ENCODE measurements at regions not wholly inside any gene's neighbourhood (a gene's known extent, or its start where the extent isn't known, plus 50 kb on each side); places are given as distances from the start of the nearest gene placed in this dataset.
A peak's percentile ranks its signal among the peaks of the same experiment; 100 is the strongest.

GRCh38 chr11:71117311-71117710 is 135.1 kb downstream of the SHANK2 start:
- H3K9me3 Mint-ChIP-seq = no peaks in the 10 kb centered on the region
- H3K36me3 Mint-ChIP-seq = no peaks in the 10 kb centered on the region
- DNase-seq (no peak), ATAC-seq (replicated peaks) (no peak)
- peaks cover 34 to 73% of the 10 kb centered on the region in 2 donors for H3K27me3 Mint-ChIP-seq
- H3K4me1 Mint-ChIP-seq = peaks cover 3 to 6% of the 10 kb centered on the region in 2 donors
- H3K27ac Mint-ChIP-seq = no peak overlapping the region
- no peak overlapping the region for H3K4me3 Mint-ChIP-seq

- Mint-ChIP-seq H3K9me3 (no peaks in the 10 kb centered on the region), H3K27me3 (peaks cover 40 to 77% of the 10 kb centered on the region in 2 donors), H3K4me3 (no peak overlapping the region), H3K36me3 (no peaks in the 10 kb centered on the region), H3K27ac (no peak overlapping the region), H3K4me1 (peaks cover 3 to 6% of the 10 kb centered on the region in 2 donors)
- no peak for ATAC-seq (replicated peaks)
- no peak for DNase-seq
Observed at GRCh38 chr11:71116693-71117040, 135.7 kb downstream of the SHANK2 start.

GRCh38 chr11:71115770-71116692 is 136.3 kb downstream of the SHANK2 start:
- ATAC-seq (replicated peaks) (peak; percentile 63 to 65), DNase-seq (peak; percentile 1)
- Mint-ChIP-seq H3K4me3 (no peak overlapping the region), H3K9me3 (no peaks in the 10 kb centered on the region), H3K36me3 (no peaks in the 10 kb centered on the region), H3K4me1 (peaks cover 3 to 6% of the 10 kb centered on the region in 2 donors), H3K27me3 (peaks cover 44 to 80% of the 10 kb centered on the region in 2 donors), H3K27ac (no peak overlapping the region)

- DNase-seq = no peak
- H3K36me3 Mint-ChIP-seq = no peaks in the 10 kb centered on the region
- no peak overlapping the region for H3K4me3 Mint-ChIP-seq
- H3K9me3 Mint-ChIP-seq = no peaks in the 10 kb centered on the region
- no peak overlapping the region for H3K27ac Mint-ChIP-seq
- H3K4me1 Mint-ChIP-seq = peaks cover 3 to 6% of the 10 kb centered on the region in 2 donors
- H3K27me3 Mint-ChIP-seq = peaks cover 38 to 67% of the 10 kb centered on the region in 2 donors
- no peak for ATAC-seq (replicated peaks)
Observed at GRCh38 chr11:71114124-71114851, 138.1 kb downstream of the SHANK2 start.

DNA sequence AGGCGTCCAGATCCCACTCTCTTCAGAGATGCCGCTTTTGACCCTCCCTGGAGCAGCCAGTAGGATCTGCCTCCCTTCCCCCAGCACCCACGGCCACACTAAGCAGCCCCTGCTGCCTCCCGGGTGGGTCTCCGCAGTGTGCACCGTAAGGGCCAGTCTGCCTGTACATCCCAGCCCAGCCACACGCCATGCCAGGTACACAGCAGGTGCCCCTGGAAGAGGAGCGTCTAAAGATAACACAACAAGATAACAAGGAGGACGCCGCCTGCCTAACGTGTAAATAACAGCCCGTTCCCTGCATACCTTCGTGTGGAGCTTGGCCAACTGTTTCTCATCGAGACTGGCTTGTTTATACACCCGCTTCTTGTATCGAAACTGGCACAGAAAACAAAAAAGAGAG is 139.4 kb downstream of the SHANK2 start:
- no peak for DNase-seq
- Mint-ChIP-seq H3K36me3 (no peaks in the 10 kb centered on the region), H3K27me3 (peaks cover 44 to 65% of the 10 kb centered on the region in 2 donors), H3K4me1 (peaks cover 3 to 6% of the 10 kb centered on the region in 2 donors), H3K27ac (no peak overlapping the region), H3K4me3 (no peak overlapping the region), H3K9me3 (no peaks in the 10 kb centered on the region)
- no peak for ATAC-seq (replicated peaks)

DNA sequence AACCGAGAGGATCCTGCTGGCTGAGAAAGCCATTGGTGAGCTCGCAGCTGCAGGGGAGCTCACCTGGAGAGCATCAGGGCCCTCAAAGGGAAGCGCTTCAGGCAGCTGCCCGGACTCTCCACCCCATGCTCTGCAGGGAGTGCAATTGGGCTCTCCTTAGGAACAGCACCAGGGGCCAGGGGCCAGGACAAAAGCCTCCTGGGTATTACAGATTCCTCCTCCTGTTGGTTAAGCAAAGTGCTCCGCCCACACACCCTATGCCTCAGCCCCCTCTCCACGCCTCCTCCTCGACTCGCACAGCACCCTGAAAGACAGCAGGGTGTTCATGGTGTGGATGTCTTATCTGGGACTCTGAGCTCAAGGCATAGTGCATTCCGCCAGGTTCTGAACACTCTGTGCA is 139.9 kb downstream of the SHANK2 start:
- peaks cover 44 to 65% of the 10 kb centered on the region in 2 donors for H3K27me3 Mint-ChIP-seq
- no peak overlapping the region for H3K27ac Mint-ChIP-seq
- no peaks in the 10 kb centered on the region for H3K36me3 Mint-ChIP-seq
- no peaks in the 10 kb centered on the region for H3K9me3 Mint-ChIP-seq
- ATAC-seq (replicated peaks) (no peak), DNase-seq (no peak)
- H3K4me1 Mint-ChIP-seq = peaks cover 3 to 6% of the 10 kb centered on the region in 2 donors
- no peak overlapping the region for H3K4me3 Mint-ChIP-seq

GRCh38 chr11:71109586-71109985 is 142.8 kb downstream of the SHANK2 start:
- Mint-ChIP-seq H3K36me3 (no peaks in the 10 kb centered on the region), H3K27ac (no peak overlapping the region), H3K27me3 (peaks cover 33 to 43% of the 10 kb centered on the region in 2 donors), H3K4me3 (no peak overlapping the region), H3K4me1 (no peaks in the 10 kb centered on the region), H3K9me3 (no peaks in the 10 kb centered on the region)
- ATAC-seq (replicated peaks) (no peak), DNase-seq (no peak)

GRCh38 chr11:71109186-71109585 is 143.2 kb downstream of the SHANK2 start:
- H3K27me3 Mint-ChIP-seq = peaks cover 34 to 40% of the 10 kb centered on the region in 2 donors
- ATAC-seq (replicated peaks) (no peak), DNase-seq (no peak)
- H3K36me3 Mint-ChIP-seq = no peaks in the 10 kb centered on the region
- no peaks in the 10 kb centered on the region for H3K9me3 Mint-ChIP-seq
- H3K27ac Mint-ChIP-seq = no peak overlapping the region
- H3K4me3 Mint-ChIP-seq = no peak overlapping the region
- H3K4me1 Mint-ChIP-seq = no peaks in the 10 kb centered on the region

DNA sequence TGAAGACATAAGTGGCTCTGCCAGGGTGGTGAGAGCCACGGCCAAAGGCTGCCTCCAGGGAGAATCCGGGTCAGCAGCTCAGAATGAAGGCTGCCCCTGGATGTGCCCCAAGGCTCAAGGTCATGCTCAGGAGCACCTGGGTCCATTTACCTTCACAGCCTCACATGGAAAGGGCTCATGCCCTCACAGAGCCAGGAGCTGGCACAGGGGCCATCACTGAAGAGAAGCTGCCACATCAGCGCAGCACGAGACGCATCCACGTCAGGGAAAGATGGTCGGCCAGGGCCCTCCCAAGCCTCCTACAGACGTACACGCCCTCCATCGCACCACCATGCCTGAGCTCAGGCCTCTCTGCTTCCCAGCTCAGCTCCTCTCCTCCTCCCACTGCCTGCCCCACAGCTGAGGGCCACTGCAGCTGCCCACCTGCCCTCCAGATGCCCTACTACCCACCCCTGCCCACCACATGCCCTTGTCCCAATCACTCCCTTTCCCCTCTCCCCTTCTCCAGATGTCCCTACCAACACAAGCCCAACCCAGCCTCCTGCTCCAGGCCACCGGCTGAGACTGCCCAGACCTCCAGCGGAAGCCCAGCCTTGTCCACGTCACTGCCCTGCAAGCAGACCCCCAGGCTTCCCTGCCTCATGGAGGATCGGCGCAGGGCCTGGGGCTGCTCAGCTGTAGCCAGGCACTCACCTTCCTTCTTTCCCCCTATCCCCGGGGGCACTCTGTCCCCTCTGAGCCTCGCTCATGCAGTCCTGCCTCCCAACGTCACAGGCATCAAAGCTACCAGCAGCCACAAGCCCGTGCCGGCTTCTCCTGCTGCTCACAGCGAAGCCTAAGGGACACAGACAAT is 144.1 kb downstream of the SHANK2 start:
- H3K27me3 Mint-ChIP-seq = peaks cover 33 to 38% of the 10 kb centered on the region in 2 donors
- ATAC-seq (replicated peaks) (no peak), DNase-seq (no peak)
- no peak overlapping the region for H3K27ac Mint-ChIP-seq
- no peaks in the 10 kb centered on the region for H3K4me1 Mint-ChIP-seq
- H3K4me3 Mint-ChIP-seq = no peak overlapping the region
- no peaks in the 10 kb centered on the region for H3K36me3 Mint-ChIP-seq
- H3K9me3 Mint-ChIP-seq = no peaks in the 10 kb centered on the region

- Mint-ChIP-seq H3K27me3 (peaks cover 20 to 25% of the 10 kb centered on the region in 2 donors), H3K9me3 (no peaks in the 10 kb centered on the region), H3K27ac (no peak overlapping the region), H3K36me3 (no peaks in the 10 kb centered on the region), H3K4me3 (no peak overlapping the region), H3K4me1 (no peaks in the 10 kb centered on the region)
- ATAC-seq (replicated peaks) (no peak), DNase-seq (no peak)
Observed at GRCh38 chr11:71106671-71107070, 145.7 kb downstream of the SHANK2 start.

DNA sequence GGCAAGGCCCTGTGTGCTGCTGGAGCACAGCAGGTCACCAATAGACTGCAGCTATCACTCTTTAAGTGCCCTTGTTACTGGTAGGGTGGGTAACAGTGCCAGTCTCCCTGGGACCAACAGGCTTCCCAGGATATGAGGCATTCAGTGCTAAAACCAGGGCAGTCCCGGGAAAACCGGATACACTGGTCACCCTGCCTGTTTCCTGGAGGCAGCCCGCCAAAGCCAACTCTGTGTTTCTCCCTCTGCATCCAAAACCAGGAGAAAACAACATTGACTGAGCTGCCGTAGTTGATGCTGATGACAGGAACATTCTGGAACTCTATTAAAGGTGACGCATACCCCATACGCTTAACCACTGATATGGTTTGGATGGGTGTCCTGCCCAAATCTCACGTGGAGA is 149.1 kb downstream of the SHANK2 start:
- Mint-ChIP-seq H3K4me3 (no peak overlapping the region), H3K27me3 (peaks cover 15% of the 10 kb centered on the region in 2 donors), H3K4me1 (no peaks in the 10 kb centered on the region), H3K9me3 (no peaks in the 10 kb centered on the region), H3K36me3 (no peaks in the 10 kb centered on the region), H3K27ac (no peak overlapping the region)
- DNase-seq = no peak
- no peak for ATAC-seq (replicated peaks)

DNA sequence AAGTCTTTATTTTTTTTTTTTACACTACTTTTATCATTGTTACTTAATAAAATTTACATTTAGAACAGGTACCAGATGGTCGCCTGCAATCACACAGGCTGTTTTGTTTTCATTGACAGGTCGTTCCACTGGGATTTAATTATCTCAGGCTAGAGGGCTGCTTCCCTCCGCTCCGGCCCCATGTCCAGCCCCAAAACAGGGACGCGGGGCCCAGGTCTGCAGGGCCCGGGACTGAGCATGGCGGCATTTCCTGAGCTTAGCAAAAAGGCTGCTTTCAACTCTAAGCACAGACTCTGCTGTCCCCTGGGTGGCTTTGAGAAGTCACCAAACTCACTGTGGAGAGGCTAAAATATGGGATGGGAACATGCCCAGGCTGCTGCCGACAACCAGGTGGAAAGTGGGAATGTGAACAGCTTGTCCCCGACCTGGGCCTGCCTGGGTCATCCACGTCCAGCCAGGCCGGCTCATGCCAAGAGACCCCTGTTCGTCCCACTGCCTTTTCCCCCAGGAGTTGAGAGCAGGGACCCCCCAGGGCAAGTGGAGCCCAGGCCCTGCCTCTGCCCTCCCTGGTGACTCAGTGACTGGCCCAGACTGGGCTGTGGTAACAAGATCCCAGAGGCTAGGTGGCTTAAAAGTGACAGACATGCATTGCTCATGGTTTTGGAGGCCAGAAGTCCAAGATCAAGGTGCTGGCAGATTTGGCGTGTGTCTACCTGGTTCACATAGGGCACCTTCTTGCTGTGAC is 150.0 kb downstream of the SHANK2 start:
- no peaks in the 10 kb centered on the region for H3K9me3 Mint-ChIP-seq

GRCh38 chr11:71101606-71102005 is 150.8 kb downstream of the SHANK2 start:
- H3K36me3 Mint-ChIP-seq = no peaks in the 10 kb centered on the region
- H3K4me3 Mint-ChIP-seq = no peak overlapping the region
- DNase-seq = no peak
- H3K4me1 Mint-ChIP-seq = no peaks in the 10 kb centered on the region
- H3K27me3 Mint-ChIP-seq = peaks cover 6 to 14% of the 10 kb centered on the region in 2 donors
- no peak for ATAC-seq (replicated peaks)
- H3K27ac Mint-ChIP-seq = no peak overlapping the region
- no peaks in the 10 kb centered on the region for H3K9me3 Mint-ChIP-seq

More for the DNA sequence above, 150.0 kb downstream of the SHANK2 start:
- H3K4me3 Mint-ChIP-seq = no peak overlapping the region
- no peak for DNase-seq
- no peaks in the 10 kb centered on the region for H3K4me1 Mint-ChIP-seq
- no peak overlapping the region for H3K27ac Mint-ChIP-seq
- no peak for ATAC-seq (replicated peaks)
- H3K36me3 Mint-ChIP-seq = no peaks in the 10 kb centered on the region
- peaks cover 7 to 14% of the 10 kb centered on the region in 2 donors for H3K27me3 Mint-ChIP-seq

Data from stimulated activated naive B cell treated with anti-CD40 and anti-IgM and Interleukin-4, amounts not matched to agents 10 μg/mL and 1 μg/mL and 100 μg/mL, for 72 hours (primary cell).